Omental fat pad (tissue), 3 donors: ENCODE measurements at regions not wholly inside any gene's neighbourhood (a gene's known extent, or its start where the extent isn't known, plus 50 kb on each side); places are given as distances from the start of the nearest gene placed in this dataset.

ENCODE experiments used
- ATAC-seq: fragments of 150-250 bp; one replicate; pipeline ENCODE4 v1.9.1; 2016; ENCODE audit warnings: mild to moderate bottlenecking, moderate library complexity; ENCODE audit not compliant: low FRiP score
- DNase-seq: peaks from one replicate; pipeline ENCODE4 v3.0.0-alpha.2; 2019; ENCODE audit warnings: low spot score
- TF ChIP-seq, protein P1 (sequence below), 3 donors: fragments of 450-650 bp; IDR thresholded peaks; one replicate each; pipeline ENCODE4 v1.5.1; 2016 to 2017; ENCODE audit warnings: antibody characterized with exemption in 3 of 3, mild to moderate bottlenecking in 3 of 3, moderate library complexity in 2 of 3

DNA sequence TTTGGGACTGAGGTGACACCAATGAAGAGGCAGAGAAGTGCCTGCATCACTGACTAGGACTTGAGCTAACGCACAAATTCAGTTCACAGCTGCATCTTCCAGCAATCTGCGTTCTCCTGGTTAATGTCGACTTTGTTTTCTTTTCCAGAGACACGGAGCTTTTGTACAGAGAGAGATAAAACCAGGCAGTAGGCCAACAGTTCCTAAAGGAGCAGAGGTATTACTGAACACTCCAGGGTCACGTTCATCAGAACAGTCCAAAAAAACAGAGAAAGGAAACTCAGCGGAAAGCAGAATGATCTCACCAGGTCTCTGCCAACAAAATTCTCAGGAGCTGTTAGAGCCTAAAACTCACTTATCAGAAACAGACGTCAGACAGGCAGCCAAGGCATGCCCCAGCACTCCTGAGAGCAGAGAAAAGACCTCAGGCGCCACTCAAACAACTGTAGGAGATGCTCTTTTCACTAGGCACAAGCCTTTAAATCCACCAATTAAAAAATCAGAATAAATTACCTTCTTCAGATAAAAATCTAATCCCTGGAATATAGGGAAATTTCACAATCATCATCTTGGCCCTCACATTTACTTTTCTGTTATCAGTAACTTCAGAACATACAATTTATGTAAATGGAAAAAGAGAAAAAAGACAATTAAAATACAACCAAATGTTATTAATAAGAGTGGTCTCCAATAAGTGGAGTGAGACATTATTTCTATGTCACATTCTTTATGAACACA lies 95.9 kb upstream of the SPTBN1 start:
- DNase-seq: no peak
- TF ChIP-seq, protein P1, sequence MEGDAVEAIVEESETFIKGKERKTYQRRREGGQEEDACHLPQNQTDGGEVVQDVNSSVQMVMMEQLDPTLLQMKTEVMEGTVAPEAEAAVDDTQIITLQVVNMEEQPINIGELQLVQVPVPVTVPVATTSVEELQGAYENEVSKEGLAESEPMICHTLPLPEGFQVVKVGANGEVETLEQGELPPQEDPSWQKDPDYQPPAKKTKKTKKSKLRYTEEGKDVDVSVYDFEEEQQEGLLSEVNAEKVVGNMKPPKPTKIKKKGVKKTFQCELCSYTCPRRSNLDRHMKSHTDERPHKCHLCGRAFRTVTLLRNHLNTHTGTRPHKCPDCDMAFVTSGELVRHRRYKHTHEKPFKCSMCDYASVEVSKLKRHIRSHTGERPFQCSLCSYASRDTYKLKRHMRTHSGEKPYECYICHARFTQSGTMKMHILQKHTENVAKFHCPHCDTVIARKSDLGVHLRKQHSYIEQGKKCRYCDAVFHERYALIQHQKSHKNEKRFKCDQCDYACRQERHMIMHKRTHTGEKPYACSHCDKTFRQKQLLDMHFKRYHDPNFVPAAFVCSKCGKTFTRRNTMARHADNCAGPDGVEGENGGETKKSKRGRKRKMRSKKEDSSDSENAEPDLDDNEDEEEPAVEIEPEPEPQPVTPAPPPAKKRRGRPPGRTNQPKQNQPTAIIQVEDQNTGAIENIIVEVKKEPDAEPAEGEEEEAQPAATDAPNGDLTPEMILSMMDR (IDR thresholded peaks at IDR 0.05): no peak
- ATAC-seq: peak; percentile 90

DNA sequence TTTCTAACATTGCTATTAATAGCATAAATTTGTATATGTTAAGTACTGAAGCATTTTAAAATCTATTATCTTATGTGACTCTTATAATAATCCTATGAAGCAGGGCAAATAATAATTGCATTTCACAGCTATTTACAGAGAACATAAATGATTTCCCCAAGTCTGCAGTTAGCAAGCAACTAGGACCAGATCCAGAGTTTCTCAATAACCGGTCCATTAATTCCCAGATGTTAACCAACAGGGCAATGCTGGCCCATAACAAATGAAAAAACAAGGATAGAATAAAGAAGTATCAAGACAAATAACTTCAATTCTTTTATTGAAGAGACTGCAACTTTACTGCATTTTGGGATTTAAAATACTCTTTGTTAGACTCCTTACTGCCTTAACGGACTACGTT lies 91.7 kb upstream of the SPTBN1 start:
- ATAC-seq: no peak
- TF ChIP-seq, protein P1 (IDR thresholded peaks at IDR 0.05): no peak
- DNase-seq: no peak

DNA sequence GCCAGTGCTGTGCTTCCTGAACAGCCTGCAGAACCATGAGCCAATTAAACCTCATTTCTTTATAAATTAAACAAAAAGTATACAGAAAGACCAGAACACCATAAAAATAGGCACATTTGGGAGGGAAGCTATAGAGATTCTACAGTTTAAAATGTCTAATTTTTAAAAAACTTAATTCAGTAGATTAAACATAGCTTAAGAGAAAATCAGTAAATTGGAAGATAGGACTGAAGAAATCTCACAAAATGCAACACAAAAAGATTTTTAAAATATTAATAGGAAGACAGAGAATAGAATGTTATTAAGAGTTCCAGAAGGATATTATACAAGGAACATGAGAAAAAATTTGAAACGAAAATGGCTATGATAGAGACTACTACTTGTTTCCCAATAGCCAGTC lies 90.5 kb upstream of the SPTBN1 start:
- DNase-seq (no peak), ATAC-seq (no peak)
- TF ChIP-seq, protein P1 (IDR thresholded peaks at IDR 0.05): no peak

DNA sequence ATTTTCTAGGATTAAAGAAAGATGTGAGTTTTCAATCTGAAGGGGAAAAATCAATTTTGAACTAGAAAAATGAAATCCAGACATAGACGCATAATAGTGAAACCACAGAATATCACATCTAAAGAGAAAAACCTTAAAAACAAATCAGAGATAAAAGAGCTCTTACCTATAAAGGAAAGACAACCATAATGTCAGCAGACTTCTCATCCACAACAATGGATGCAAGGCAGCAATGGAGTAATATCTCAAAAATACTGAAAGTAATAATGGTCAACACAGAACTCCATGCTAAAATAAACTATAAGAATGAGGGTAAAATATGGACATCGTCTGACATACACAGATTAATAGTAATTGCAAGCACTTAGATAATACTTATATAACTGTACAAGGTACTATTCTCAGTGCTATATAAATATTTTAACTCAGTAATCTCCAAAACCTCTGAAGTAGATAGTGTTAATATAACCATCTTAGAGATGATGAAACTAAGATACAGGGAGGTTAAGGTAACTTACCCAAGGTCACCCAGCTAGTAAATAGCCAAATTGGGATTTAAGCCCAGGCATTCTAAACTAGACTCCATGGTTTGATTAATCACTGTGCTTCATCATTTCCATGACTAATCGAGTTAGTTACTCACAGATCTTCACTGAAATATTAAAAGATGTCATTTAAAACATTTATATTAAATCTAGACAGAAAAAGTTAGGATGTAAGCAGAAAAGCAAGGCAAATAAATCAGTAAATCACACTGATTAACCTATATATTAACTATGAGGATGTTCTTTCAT lies 89.4 kb upstream of the SPTBN1 start:
- DNase-seq (no peak), ATAC-seq (no peak)
- TF ChIP-seq, protein P1 (IDR thresholded peaks at IDR 0.05): no peak

DNA sequence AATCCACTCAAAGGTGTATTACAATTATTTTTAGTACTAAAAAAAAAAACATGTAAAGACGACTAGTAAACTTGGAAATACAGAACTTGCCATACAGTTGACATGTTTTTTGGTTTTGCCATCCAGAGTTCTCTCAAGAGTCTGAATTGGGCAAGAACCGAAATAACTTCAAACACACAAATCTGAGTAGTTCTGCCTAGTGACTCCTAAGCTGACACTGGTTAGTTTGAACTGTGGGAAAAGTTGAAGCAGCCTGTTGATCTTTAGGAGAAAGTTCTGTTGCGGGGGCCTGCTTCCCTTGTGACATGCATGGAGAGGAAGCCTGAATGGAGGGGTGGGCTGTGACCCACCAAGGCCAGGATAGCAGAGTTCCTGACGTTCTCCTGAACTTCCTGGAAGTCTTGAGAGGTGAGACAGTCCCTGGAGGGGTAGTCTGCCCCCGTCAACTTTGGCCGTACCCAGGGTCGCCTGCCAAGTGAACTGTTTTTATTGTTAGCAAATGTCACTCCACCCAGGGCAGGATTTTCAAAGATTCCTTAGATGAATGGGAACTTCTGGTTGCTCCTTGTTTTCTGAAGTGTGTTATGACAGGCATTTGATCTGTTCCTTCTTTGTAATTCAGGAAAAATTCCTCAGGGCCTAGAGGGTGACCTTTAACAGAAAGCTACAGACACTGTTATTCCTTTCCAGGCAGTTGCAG lies 85.6 kb upstream of the SPTBN1 start:
- TF ChIP-seq, protein P1 (IDR thresholded peaks at IDR 0.05): no peak
- DNase-seq: no peak
- no peak for ATAC-seq

DNA sequence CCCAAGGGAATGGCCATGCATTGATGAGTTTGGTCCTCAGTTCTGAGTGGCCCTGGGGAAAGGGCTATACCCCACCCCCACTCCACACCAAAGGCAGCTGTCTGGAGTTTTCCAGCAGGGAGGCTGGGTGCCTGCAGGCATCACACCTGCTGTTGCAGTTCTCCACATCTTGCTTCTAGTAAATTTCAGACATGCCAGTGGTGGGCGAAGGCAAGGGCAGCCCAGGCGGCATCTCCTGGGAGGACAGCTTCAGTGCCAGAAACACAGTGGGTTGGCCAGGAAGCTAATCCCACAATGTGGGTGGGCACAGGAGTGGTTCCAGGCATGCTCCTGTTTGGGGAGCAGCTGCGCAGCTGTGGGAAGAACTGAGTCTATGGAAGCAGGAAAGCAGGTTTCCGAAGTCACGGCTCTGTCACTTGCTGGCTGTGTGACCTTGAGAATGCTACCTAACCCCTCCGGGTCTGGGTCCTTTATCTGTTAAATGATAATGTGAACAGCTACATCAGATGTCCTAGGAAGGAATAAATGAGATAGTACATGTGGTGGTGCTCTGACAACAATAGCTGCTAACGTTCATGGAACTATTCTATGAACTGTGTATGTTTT lies 84.6 kb upstream of the SPTBN1 start:
- no peak for DNase-seq
- TF ChIP-seq, protein P1 (IDR thresholded peaks at IDR 0.05): no peak
- ATAC-seq: no peak
